AG08395 (cell line): ENCODE measurements at regions not wholly inside any gene's neighbourhood (a gene's known extent, or its start where the extent isn't known, plus 50 kb on each side); places are given as distances from the start of the nearest gene placed in this dataset.
A peak's percentile ranks its signal among the peaks of the same experiment; 100 is the strongest.
"Not testable (repeated sequence)": the region's sequence is repeated elsewhere in the genome, so short reads cannot be mapped to it uniquely, and the experiment has no call there.

Source experiments
- DNase-seq: peaks from one replicate; pipeline ENCODE4 v3.0.0; 2012; ENCODE audit warnings: mixed read lengths, low spot score

- DNase-seq: no peak
Measured at GRCh38 chr9:6160579-6160978, 55.0 kb upstream of the IL33 start.

DNA sequence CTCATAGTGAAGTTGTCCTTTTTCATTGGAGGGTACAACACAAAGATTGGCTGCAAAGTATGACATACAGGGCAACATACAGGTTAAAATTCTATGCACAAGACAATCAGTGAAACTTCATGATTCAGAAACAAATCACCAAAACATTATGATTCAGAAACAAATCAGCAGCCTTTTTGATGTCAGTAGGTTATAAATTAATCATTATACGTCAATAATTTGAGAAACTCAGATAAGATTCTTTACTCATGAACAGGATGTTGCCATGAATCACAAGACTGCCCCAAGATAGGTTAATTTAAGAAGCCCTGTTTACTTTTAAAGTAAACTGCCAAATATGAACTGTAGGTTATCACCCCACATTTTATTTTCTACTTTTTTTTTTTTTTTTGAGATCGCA is 62.2 kb upstream of the IL33 start:
- no peak for DNase-seq

GRCh38 chr9:6152788-6153187 is 62.8 kb upstream of the IL33 start:
- no peak for DNase-seq

DNA sequence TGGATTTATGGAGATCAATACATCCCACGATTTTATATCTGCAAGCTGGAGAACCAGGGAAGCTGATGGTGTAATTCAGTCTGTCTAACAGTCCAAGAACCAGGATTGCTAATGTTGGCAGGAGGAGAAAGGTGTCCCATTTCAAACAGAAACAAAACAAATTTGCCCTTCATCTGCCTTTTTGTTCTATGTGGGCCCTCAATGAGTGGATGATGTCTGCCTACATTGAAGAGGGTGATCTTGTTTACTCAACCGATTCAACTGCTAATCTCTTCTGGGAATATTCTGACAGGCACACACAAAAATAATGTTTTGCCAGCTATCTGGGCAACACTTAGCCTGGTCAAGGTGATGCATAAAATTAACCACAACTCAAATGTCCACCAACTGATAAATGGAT is 65.1 kb upstream of the IL33 start:
- no peak for DNase-seq

GRCh38 chr9:6149315-6149714 is 66.3 kb upstream of the IL33 start:
- no peak for DNase-seq

DNA sequence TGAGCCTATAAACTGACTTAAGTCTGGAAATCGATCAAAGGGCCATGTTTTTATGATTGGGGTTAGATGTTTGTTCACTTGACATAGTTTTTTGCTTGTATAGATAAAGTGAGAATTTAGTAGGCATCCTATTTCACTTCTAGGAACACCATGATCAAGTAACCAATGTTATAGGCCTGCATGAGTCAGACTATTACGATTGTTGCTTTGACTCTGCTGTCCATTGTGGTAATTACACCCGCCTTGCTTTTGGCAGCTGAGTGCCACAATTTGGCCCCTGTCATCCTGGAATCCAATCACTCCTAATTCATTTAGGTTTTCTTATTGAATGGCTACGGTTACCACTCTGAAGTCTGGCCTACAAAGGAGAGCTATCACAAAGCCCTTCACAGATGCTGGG is 67.8 kb upstream of the IL33 start:
- DNase-seq: no peak

DNA sequence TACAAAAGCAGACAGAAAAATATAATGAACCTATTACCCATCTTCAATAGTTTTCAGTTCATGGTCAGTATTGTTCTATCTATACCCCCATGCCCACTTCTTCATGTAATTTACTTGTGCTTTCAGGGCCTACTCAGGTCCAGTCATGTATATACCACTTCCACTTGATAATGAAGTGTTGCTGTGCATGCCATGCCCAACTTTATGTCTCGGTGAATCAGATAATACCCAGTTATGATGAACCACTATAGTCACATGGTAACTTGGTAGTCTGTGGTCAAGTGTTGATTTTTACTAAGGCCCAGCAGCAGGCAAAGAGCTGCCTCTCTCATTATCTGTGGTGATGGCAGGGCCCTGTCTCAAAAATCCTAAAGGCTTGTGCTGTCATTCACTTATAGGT is 70.7 kb upstream of the IL33 start:
- DNase-seq: no peak

DNA sequence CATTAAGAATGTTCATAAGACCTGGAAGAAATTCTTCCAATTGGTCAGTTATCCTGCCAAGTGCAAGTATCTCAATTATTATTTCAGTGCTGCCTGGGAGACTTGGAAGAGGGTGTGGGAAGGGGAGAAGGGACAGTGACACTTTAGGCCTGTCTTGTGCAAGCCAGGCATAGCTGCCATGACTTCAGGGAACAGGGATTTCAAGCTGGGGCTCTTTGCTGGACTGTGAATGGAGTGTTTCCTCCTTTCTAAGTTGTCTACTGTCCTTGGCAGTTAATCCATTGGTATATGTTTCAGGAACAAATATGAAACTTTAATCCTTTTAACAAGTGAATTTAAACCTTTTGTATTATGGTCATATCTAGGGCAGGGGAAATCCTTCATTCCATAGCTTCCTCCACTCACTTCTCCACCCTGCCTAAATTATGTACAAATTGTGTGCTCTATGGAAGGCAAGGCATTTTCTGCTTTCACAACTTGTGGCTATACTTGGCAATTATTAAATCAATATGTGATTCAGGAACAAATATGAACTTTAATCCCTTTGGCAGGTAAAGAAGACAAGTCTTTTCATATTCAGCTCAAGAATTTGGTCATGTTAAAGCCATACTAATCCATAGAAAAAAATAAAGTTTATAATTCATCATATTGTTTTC is 72.7 kb upstream of the IL33 start:
- no peak for DNase-seq

DNA sequence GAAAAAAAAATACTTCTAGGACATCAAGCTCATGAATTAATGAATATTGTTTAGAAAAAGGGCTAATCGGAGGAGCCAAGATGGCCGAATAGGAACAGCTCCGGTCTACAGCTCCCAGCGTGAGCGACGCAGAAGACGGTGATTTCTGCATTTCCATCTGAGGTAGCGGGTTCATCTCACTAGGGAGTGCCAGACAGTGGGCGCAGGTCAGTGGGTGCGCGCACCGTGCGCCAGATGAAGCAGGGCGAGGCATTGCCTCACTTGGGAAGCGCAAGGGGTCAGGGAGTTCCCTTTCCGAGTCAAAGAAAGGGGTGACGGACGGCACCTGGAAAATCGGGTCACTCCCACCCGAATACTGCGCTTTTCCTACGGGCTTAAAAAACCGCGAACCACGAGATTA is 79.8 kb upstream of the IL33 start:
- DNase-seq: not testable (repeated sequence)

- DNase-seq: peak; percentile 33
Measured at GRCh38 chr9:6134661-6135180, 80.9 kb upstream of the IL33 start.

GRCh38 chr9:6133346-6134063 is 82.1 kb upstream of the IL33 start:
- DNase-seq: peak; percentile 24

DNA sequence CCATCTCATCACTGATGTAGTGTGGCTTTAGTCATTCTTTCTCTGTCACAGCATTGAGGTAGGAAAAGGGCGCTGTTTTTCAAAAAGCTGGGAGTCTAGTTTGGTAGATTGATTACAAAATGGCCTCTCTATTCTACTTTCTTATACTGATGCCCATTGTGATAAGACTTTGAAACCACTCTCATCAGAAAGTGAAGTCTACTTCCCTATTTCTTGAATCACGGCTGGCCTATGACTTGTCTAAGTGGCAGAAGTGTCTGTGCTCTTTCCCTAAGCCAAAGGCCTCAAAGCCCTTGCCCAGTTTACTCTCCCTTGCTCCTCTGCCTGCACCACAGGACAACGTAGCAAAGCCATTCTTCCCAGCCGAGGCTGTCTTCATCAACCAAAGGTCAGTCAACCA is 83.0 kb upstream of the IL33 start:
- DNase-seq: no peak

- no peak for DNase-seq
Measured at GRCh38 chr9:6128030-6128429, 87.6 kb upstream of the IL33 start.

GRCh38 chr9:6126377-6126776 is 89.2 kb upstream of the IL33 start:
- DNase-seq: no peak

- no peak for DNase-seq
Measured at GRCh38 chr9:6123416-6123815, 92.2 kb upstream of the IL33 start.

DNA sequence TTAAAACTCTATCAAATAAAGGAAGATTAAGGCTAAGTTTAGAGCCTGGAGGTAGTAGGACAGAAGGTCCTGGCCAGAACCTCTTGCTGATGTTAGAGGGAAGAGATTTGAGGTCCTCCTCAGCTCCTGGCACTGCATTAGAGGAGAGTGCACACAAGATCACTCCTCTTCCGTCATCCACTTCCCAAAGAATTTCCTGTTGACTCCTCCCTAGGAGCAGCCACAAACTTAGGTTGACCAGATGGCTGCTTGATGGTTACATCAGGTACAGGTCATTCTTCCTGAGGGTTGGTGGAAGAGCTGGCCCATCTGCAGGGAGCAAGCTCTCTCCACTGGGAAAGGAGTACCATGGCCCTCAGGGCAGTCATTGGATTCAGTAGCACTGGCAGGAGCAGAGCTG is 93.9 kb upstream of the IL33 start:
- DNase-seq: no peak

GRCh38 chr9:6114424-6114823 is 99.0 kb upstream of the RANBP6 start:
- no peak for DNase-seq

DNA sequence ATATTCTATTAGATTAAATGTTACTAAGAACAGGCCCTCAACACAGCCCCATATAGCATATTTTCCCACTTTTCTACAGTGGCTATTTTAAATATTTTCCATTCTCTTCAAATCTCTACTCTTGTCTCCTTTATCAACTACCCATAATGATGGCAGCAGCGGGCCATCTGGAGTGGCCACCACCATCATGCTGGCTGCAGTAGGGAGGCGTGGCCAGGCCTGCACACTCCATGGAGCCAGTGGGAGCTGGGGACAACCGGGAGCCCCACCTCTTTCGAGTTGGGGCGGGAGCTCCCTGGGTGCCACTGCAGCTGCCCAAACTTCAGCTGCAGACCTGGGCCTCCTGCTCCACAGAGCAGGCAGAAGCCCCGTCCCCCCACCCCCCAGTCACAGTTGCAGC is 98.4 kb upstream of the RANBP6 start:
- no peak for DNase-seq

- DNase-seq: no peak
Measured at GRCh38 chr9:6113312-6113711, 97.9 kb upstream of the RANBP6 start.

DNA sequence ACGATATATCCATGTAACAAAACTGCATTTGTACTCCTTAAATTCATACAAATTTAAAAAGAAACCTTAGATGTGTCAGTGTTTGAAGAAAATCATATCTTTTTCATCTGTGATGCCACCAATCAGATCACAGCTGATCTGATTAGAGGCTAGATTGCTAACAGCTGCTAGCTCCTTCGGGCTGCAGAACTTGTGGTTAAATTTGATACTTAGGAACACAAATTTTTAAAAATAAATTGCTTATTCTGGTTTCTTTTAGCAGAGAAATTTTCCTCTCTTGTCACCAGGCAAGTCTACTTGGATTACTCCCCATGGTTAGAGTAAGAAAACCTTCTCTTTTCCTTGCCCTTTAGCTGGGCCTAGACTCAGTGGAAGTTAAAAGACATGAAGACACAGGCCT is 94.6 kb upstream of the RANBP6 start:
- no peak for DNase-seq

- no peak for DNase-seq
Measured at GRCh38 chr9:6109571-6109970, 94.1 kb upstream of the RANBP6 start.

- peak; percentile 67 for DNase-seq
Measured at GRCh38 chr9:6106711-6107339, 91.4 kb upstream of the RANBP6 start.

- no peak for DNase-seq
Measured at GRCh38 chr9:6105738-6106137, 90.3 kb upstream of the RANBP6 start.
